Gastrocnemius medialis (tissue), 4 donors: ENCODE measurements at regions not wholly inside any gene's neighbourhood (a gene's known extent, or its start where the extent isn't known, plus 50 kb on each side); places are given as distances from the start of the nearest gene placed in this dataset.

Experiments
- ATAC-seq, 2 donors: fragments of 150-250 bp; one replicate each; pipeline ENCODE4 v1.9.1; 2016
- DNase-seq, 2 donors: peaks; one replicate each; pipeline ENCODE4 v3.0.0-alpha.2; 2019
- H3K27ac ChIP-seq, 4 donors: fragments of 200-600 bp; sonication (generic); 1 replicate in 1 of 4; 2 replicates in 3 of 4; pipeline ENCODE4 v1.5.1; 2016 to 2018; ENCODE audit warnings: mild to moderate bottlenecking in 2 of 4, moderate library complexity in 1 of 4
- H3K27me3 ChIP-seq, 3 donors: fragments of 200-600 bp; sonication (generic) in 2 of 3; 1 replicate in 1 of 3; 2 replicates in 2 of 3; pipeline versions ENCODE4 v1.5.1 to v1.6.0; 2016 to 2019; ENCODE audit warnings: mild to moderate bottlenecking in 1 of 3, moderate library complexity in 1 of 3
- H3K36me3 ChIP-seq, 2 donors: fragments of 200-600 bp; sonication (generic) in 1 of 2; one replicate each; pipeline ENCODE4 v1.5.1; 2017 to 2018
- H3K4me1 ChIP-seq, 2 donors: fragments of 200-600 bp; sonication (generic) in 1 of 2; one replicate each; pipeline ENCODE4 v1.5.1; 2016 to 2017; ENCODE audit warnings: mild to moderate bottlenecking in 2 of 2
- H3K4me3 ChIP-seq, 4 donors: fragments of 200-600 bp; sonication (generic) in 3 of 4; 1 replicate in 1 of 4; 2 replicates in 3 of 4; pipeline ENCODE4 v1.5.1; 2016 to 2019; ENCODE audit warnings: mild to moderate bottlenecking in 2 of 4
- H3K9me3 ChIP-seq, 3 donors: fragments of 200-600 bp; sonication (generic) in 2 of 3; 1 replicate in 1 of 3; 2 replicates in 2 of 3; pipeline ENCODE4 v1.5.1; 2016 to 2019
- CTCF ChIP-seq, 5 experiments: fragments of 450-650 bp in 3 of 5; fragments of 200-600 bp in 2 of 5; sonication (generic) in 2 of 5; IDR thresholded peaks in 4 of 5; conservative IDR thresholded peaks in 1 of 5; 1 replicate in 4 of 5; 2 replicates in 1 of 5; pipeline ENCODE4 v1.5.1; 2016 to 2019; ENCODE audit warnings: antibody characterized with exemption in 5 of 5, mild to moderate bottlenecking in 3 of 5, moderate library complexity in 3 of 5
- POLR2A ChIP-seq, 2 donors: fragments of 450-650 bp; IDR thresholded peaks; one replicate each; pipeline ENCODE4 v1.6.1; 2017; ENCODE audit warnings: antibody characterized with exemption in 2 of 2, mild to moderate bottlenecking in 2 of 2, moderate library complexity in 2 of 2
- in situ Hi-C, 4 donors: fragments of 200-750 bp; cut with MboI; loops; one replicate each; pipeline versions ENCODE4 v1.15.0 to v1.8.0; 2017; ENCODE audit warnings: low sequenced_read_pairs in 4 of 4
- intact Hi-C: fragments of 100-400 bp; cut with DNase I; formaldehyde crosslinking; loops from one replicate; pipeline ENCODE4 v1.15.1; 2023; ENCODE audit warnings: low total_unique reads

- H3K9me3 ChIP-seq = no peaks in the 10 kb centered on the region
- in situ Hi-C loops = no loop called here
- ATAC-seq = no peak
Observed at GRCh38 chr12:11446372-11446771, 51.0 kb upstream of the PRB2 start.

GRCh38 chr12:11457996-11458645 lies 62.8 kb upstream of the PRB2 start:
- intact Hi-C loops = no loop called here
- Histone ChIP-seq H3K36me3 (no peaks in the 10 kb centered on the region), H3K4me1 (no peaks in the 10 kb centered on the region)

More at GRCh38 chr12:11446372-11446771, 51.0 kb upstream of the PRB2 start:
- no peak for TF ChIP-seq CTCF (IDR thresholded peaks at IDR 0.05 in 4 of 5, conservative IDR thresholded peaks at IDR 0.05 in 1 of 5)
- no peaks in the 10 kb centered on the region for H3K27me3 ChIP-seq
- intact Hi-C loops = no loop called here
- H3K27ac ChIP-seq = no peak overlapping the region
- DNase-seq = no peak
- no peaks in the 10 kb centered on the region for H3K36me3 ChIP-seq
- no peak overlapping the region for H3K4me3 ChIP-seq
- no peaks in the 10 kb centered on the region for H3K4me1 ChIP-seq

GRCh38 chr12:11460343-11461023 lies 65.1 kb upstream of the PRB2 start:
- no peaks in the 10 kb centered on the region for H3K36me3 ChIP-seq
- intact Hi-C loops (no loop called here), in situ Hi-C loops (no loop called here)
- H3K4me3 ChIP-seq = no peak overlapping the region
- no peaks in the 10 kb centered on the region for H3K4me1 ChIP-seq
- no peak overlapping the region for H3K27ac ChIP-seq
- no peaks in the 10 kb centered on the region for H3K27me3 ChIP-seq
- ATAC-seq = no peak
- DNase-seq = no peak
- TF ChIP-seq POLR2A (IDR thresholded peaks at IDR 0.05) = no peak
- TF ChIP-seq CTCF (IDR thresholded peaks at IDR 0.05 in 4 of 5, conservative IDR thresholded peaks at IDR 0.05 in 1 of 5) = no peak
- H3K9me3 ChIP-seq = no peaks in the 10 kb centered on the region

More at GRCh38 chr12:11457996-11458645, 62.8 kb upstream of the PRB2 start:
- Histone ChIP-seq H3K27me3 (no peaks in the 10 kb centered on the region), H3K4me3 (no peak overlapping the region), H3K27ac (no peak overlapping the region), H3K9me3 (no peaks in the 10 kb centered on the region)
- TF ChIP-seq CTCF (IDR thresholded peaks at IDR 0.05 in 4 of 5, conservative IDR thresholded peaks at IDR 0.05 in 1 of 5) (no peak), POLR2A (IDR thresholded peaks at IDR 0.05) (no peak)
- no peak for DNase-seq
- ATAC-seq = no peak
- in situ Hi-C loops = no loop called here

- in situ Hi-C loops = no loop called here
Observed at GRCh38 chr12:11461433-11461832, 66.1 kb upstream of the PRB2 start.

More at GRCh38 chr12:11461433-11461832, 66.1 kb upstream of the PRB2 start:
- no peaks in the 10 kb centered on the region for H3K4me1 ChIP-seq
- DNase-seq (no peak), ATAC-seq (no peak)
- no peaks in the 10 kb centered on the region for H3K9me3 ChIP-seq
- intact Hi-C loops = no loop called here
- no peak overlapping the region for H3K27ac ChIP-seq
- no peaks in the 10 kb centered on the region for H3K27me3 ChIP-seq
- no peaks in the 10 kb centered on the region for H3K36me3 ChIP-seq
- no peak overlapping the region for H3K4me3 ChIP-seq
- TF ChIP-seq POLR2A (IDR thresholded peaks at IDR 0.05) (no peak), CTCF (IDR thresholded peaks at IDR 0.05 in 4 of 5, conservative IDR thresholded peaks at IDR 0.05 in 1 of 5) (no peak)
